Stimulated activated CD8-positive, alpha-beta memory T cell treated with anti-CD3 and anti-CD28 coated beads, Interleukin-4, amount 100 ng/mL, for 48 hours (primary cell): ENCODE measurements at regions not wholly inside any gene's neighbourhood (a gene's known extent, or its start where the extent isn't known, plus 50 kb on each side); places are given as distances from the start of the nearest gene placed in this dataset.

Experiments used
- DNase-seq: peaks from one replicate; pipeline ENCODE4 v3.0.0-alpha.2; 2020

DNA sequence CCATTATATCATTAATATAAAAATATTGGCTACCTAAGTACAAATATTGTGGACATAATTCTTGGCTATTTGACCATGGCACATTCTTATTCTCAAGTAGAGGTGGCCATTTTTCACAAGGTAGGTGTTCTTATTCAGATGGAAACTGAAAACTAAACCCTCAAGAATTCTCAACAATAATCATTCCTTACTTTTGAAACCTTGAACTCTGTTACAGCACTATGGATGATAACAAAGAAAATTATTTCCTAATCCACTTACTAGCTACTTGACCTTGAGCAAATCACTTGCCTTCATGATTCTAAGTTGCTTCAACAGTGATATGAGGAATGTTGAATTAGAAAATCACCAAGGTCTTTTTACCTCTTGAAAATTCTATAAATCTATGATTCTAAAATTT is 482.2 kb downstream of the PTPRC start:
- DNase-seq: no peak

DNA sequence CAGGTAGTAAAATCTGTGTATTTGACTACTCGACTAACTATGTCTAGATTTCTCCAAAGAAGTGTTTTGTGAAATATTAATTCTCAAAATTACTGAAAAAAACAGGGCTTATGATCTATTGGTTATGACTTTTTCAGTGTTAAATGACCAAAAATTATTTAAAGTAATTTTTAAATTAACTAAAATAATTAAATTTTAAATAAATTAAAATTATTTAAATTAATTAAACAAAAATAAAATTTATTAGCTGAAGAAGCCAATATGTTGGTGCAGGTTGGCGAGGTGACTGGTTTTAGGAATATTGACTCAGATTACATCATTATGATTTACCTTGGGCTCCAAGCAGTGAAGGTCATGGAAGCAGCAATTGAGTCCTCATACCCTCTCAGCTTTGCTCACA is 483.2 kb downstream of the PTPRC start:
- no peak for DNase-seq

DNA sequence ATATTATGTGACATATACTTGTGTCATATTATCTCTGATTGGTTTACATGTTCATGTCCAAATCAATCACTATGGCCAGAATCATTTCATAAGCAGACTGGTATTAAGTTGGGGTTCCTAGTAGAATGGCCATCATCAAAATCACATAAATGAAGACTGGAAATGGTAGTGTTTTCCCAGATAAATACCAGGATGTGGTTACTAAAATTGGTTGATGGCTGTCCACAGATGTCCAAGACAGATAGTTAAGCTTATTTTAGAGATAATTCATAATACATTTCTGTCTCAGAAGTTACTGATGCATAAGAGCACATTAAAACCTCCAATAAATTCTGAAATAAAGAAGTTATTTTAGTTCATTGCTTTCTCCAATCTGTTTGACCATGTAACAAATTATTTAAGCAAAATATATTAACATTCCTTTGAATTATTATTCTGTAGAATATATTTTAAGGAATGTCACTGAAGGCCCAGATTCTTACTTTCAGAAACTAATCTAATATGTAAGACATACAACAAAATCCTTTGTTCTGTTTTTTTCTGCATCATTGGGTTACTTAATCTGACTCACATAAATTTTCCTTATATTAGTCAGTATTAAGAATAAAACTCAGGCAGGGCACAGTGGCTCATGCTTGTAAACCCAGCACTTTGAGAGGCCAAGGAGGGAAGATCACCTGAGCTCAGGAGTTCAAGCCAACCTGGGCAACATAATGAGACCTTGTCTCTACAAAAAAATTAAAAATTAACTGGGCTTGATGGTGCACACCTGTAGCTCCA is 483.9 kb downstream of the PTPRC start:
- no peak for DNase-seq

DNA sequence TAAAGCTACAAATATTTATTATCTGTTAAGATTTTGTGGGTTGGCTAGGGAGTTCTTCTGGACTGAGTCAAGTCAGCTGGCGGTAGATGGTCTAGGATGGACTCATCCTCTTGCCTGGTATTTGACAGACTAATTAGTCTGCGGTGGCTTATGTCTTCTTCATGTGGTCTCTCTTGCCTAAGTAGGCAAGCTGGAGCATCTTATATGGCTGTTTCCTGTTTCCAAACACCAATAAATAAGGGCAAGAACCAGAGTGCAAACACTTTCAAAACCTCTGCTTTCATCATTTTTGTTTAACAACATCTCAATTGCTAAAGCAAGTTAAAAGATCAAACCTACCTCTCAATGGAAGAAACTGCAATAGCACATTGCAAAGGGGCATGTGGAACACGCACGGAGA is 484.8 kb downstream of the PTPRC start:
- DNase-seq: no peak

DNA sequence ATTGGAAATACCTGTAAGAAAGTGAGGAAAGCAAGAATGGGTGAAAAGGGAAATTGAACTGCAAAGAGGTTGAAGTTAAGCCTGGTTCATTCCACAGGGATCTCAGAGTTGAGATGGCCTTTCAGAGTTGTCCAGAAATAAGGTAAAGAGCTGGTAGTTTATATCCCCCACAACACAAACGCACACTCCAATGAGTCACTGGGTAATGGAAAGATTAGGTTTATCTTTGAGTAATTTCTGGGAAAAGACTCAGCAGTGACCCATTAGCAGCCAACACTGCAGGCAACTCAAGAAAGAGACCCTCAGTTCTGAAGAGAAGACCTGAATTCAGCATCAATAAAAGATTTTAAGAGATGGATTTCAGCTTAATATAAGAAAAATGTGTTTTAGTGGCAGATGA is 485.5 kb downstream of the PTPRC start:
- DNase-seq: no peak

DNA sequence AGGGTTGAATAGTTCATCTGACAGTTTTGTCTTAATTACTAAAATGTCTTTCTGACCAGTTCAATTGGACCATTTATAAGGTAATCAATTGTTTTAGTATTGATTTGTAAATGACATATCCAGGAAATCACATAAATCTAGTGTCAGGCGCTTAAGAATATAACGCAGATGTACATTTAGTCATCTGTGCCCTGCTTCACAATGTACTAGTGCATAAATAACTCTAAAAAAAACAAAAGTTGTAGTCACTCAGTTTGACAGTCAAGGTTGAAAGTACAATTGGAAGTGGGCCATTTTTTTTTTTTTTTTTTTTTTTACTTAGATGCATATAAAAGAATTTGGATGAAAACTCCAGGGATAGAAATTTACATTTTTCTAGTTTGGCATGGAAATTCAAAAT is 490.4 kb downstream of the PTPRC start:
- no peak for DNase-seq

DNA sequence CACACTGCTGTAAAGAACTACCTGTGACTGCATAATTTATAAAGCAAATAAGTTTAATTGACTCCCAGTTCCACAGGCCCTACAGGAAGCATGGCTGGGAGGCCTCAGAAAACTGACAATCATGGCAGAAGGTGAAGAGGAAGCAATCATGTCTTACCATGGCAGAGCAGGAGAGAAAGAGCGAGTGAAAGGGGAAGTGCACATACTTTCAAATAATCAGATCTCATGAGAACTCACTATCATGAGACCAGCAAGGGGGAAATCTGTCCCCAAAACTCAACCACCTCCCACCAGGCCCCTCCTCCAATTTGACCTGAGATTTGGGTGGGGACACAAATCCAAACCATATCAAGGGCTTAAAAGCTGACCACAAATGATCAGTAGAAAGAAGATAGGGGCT is 493.2 kb downstream of the PTPRC start:
- no peak for DNase-seq

DNA sequence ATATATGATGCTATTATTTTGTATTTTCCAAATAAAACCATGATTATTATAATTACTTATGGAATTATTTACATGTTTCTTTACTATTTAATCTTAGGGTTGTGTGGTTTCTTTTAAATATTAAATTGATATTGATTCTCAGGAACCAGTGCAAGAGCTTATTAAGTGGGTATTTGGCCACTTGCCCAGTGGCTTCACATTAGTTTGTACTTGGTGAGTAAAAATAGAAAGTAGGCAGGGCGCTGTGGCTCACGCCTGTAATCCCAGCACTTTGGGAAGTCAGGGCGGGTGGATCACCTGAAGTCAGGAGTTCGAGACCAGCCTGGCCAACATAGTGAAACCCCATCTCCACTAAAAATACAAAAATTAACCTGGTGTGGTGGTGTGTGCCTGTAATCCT is 497.1 kb downstream of the PTPRC start:
- DNase-seq: no peak

DNA sequence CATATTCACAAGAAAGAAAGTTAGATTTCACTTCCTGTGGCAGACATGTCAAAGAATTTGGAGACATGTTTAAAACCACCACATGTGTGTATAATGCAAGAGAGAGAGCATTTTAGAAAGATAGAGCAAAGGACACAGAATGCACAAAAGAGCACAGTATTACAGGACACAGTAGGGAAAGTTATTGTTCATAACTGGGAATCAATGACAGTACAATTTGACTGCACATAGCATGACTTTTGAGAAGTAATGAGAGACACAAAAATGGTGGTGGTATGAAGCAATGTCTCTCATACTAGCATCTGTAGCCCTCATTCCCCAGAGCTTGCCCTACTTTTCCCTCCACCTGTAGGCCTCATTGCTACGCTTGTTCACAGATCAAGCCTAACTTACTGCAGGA is 499.2 kb downstream of the PTPRC start:
- no peak for DNase-seq

DNA sequence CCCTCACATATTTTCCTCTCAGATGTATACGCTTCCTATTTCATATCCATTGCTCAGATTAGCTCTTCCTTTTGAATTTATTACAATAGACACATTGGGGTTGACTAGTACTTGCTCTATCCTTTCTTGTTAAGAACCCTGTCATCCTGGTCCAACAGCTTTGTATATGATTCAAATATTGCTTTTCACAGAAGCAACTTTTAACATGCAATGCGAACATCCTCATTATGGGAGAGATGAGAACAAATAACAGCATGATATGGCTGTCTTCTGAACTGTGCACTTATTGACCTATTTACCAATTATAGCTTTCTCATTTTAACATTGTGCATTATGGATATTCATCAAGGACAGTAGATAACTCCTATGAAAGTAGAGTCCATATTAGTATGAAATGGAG is 510.8 kb downstream of the PTPRC start:
- DNase-seq: no peak

DNA sequence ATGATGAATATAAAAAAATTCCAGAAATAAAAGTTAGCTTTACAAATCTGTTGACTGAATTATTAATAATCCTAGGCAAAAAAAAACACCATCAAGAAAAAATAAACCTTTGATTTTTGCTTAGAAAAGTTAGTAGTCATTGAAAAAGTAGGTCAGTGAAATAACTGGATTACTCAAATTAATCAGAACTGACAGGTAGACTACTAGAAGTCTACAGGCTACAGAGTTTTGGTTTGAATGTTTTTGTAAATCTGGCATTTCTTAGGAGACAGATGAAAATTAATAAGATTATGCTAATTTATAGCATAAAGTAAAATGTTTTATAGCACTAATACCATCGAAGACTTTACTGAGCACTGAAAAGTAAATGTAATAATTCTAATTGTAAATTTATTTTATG is 511.9 kb downstream of the PTPRC start:
- DNase-seq: no peak

DNA sequence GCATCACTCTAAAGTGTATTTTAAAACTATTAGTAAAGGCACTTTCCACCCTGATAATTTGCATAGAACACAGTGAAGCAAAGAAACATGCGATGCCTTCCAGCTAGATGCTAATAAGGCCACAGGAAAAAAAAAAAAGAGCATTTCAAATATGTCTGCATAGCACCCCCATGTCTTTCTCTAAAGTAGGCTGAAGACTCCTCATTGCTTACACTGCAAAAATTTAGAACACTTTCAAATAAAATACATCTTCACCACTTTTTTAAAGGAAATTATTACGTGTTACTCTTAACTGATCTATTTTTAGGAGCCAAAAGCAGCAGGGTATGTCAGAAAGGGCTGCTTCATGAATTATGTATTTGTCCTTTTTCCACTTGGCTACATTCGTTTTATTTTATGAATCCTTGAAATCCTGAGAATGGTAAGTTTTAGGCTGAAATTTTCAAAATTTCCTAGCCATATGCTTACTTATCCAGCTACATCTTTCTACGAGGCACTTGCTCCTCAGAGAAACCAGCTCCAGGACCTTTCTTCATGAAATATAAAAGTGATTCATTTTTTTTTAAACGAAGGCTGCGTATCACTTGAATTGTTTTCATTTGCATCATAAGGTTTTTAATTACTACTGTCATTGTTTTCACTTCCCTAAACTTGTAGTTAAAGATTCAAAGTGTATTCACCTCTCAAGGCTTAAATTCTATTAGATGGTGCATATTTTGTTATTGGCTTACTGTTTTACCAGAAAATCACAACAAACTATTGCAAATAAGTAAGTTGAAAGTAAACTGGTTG is 513.0 kb downstream of the PTPRC start:
- no peak for DNase-seq

DNA sequence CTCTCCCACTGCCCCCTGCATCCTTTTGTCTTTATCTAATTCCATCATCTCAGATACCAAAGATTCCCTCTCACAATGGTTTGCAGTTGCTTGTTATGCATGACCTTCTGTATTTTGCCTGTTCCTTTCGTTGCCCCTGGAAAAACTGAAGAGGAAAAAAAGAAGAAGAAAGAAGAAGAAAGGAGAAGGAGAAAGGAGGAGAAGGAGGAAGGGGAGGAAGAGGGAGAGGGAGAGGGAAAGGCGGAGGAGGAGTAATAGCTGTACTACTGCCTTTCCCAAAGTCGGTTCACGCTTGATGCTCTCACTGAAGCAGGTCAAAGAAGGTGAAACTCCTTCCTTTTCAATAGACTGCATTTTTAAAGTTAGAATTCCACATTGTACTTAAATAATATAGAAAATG is 513.8 kb downstream of the PTPRC start:
- no peak for DNase-seq

DNA sequence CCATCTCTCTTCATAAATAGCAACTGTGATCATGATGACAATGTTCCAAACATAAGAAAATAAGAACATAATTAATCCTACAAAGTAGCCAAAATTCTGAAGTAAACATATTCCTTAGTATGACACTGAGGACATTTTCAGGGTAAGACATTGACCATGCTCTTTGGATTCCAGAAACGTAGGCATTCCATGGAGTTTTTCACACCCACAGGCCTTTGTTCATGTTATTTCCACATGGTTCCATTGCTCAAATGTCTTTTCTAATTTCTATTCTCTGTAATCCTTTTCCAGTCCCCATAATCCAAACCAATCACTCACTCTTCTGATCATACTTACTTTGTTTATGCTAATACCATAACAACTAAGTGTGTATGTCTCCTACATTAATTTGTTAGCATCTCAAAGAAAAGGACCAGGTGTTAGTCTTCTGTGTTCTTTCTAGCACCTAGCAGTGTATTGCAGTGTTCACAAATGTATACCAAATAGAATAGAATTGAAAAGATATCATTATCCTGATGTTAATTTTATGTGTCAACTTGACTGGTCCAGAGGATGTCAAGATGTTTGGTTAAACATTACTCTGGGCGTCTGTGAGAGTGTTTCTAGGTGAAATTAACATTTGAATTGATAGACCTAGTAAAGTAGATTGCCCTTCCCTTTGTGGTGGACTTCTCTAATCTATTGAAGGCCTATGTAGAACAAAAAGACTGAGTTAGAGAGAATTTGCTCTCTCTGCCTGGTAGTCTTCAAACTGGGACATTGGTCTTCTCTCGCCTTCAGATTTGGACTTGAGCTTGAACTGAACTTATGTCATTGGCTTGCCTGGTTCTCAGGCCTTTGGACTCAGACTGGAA is 516.6 kb downstream of the PTPRC start:
- DNase-seq: no peak

DNA sequence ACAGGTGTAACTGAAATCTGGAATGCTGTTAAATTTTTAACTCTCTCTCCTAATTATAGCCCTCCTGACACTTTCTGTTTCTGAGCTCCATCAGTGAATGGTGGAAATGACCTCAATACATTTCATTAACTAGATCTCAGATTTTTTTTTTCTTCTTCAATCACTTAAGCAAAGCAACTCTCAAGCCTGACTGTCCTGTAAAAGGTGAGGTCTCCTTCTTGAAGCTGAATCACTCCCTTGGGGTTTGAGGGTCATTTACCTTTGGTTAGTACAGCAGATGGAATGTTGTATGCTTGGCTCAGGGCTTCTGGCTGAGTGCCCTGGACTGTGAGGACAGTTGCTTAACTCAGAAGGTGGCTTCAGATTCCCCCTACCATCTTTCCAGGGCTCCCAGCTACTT is 518.7 kb downstream of the PTPRC start:
- no peak for DNase-seq

DNA sequence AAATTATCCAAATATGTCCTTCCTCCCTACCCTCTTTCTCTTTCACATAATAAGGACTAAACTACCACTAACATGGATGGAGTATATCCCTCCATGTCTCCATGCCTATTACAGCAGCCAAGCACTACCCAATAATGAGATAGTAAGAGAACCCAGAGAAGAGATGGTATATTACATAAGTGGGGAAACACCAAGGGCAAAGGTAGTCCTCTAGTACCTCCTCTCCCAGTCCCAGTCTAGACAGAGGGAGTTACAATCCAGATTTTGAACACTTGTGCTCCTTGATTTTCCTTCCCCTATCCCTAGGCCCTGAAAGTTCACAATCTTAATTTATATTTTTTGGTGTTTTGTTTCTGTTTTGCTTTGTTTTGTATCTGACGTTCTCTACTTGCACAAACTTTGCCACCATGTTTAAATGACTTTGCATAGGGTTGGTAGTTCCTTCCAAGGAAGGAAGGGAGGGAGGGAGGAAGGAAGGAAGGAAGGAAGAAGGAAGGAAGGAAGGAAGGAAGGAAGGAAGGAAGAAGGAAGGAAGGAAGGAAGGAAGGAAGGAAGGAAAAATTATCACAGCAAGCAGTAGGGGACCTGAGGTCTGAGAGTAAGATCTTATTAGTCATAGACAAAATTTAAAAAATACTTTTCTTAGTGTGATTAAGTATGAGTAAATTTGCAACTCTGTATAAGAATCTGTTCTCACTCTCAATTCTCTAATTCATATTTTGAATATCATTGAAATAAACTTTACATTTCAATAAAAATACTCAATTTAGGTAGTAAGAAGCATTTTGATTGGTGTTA is 521.9 kb downstream of the PTPRC start:
- DNase-seq: no peak

DNA sequence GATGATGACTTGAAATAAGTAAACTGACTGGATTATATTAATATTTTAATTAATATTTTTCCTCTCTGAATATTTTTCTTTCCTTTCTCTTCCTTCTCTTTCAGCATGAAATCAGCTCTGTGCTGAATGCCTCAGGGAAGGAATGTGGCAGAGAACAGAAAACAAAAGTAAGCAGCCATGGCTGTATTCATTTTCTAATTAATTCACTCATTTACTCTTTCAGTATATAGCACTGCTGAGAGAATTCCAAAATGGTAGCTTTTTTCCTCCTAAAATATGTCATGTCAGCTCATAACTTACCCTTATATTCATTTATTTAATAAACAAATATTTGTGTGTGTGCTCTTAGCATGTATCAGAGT is 522.5 kb downstream of the PTPRC start:
- no peak for DNase-seq

DNA sequence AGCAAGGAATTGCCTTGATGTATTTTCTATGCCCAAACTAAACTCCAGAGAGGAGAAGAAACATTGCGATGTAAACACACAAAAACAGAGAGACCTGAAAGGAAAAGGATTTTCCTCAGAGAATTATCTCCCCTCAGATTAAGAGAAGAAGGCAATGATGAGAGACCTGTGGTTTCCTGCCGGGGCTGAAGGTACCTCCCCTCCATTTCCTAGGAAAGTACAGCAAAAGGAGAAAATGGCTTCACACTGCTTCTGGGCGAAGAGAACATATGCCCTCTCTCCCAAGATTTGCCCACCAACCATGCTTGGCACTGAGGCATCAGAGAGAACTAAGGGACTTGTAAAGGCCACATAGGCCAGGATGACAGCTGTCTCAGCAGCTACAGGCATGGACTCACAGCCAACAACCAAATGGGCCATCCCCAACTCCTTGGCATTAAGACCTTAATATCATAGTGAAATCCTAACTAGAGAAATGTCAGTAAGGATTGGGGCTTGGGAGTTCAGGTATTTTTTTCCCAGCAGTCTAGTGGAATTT is 523.0 kb downstream of the PTPRC start:
- DNase-seq: peak; percentile 30

DNA sequence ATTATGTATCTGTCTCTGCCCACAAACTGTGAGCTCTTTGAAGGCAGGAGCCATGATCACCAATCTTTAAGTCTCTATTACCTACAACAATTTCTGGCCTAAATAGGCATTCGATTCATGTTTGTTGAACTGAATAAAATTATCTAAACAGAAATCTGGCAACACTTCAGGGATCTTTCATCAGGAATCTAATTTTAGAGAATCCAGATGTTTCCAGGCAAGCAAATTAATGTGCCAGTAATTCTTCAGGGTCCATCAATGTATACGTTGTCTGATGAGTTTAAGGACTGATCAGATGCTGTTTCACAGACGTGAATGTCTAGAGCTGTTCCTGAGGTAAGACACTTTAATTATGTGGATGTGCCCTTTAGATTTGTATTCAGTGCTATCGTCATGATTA is 524.4 kb downstream of the PTPRC start:
- no peak for DNase-seq

DNA sequence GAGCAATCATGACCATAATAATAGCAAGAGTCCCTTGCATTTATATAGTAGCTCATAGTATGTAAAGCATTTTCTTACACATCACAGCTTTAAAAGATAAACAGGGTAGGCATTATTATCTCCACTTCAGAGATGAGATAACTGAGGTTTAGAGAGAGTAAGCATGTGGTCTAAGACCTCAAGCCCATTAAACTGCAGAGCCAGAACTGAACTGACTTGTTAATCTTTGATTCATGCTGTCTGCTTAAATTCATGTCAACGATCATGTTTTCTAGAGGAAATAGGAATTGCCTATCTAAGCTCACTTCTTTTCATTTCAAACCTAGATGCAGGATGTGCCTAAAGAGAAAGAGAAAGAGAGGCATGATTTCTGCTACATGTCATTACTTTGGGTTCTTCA is 524.8 kb downstream of the PTPRC start:
- DNase-seq: no peak

DNA sequence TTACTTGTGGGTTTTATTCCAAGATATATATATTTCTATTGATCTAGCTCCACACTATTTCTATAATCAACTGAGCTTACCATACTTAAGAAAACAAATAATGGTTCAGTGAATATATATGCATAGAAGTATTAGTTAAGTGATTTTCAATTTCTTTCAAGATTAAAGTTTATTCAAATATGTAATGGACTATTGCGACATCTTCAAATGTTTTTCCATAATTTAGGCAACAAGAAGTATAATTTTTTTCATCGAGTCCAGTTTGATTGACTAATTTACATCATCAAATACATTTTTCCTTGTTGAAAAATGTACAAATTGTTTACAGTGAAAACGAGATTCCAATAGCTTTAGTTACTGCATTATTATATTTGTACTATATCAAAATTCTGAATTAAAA is 528.6 kb downstream of the PTPRC start:
- no peak for DNase-seq

DNA sequence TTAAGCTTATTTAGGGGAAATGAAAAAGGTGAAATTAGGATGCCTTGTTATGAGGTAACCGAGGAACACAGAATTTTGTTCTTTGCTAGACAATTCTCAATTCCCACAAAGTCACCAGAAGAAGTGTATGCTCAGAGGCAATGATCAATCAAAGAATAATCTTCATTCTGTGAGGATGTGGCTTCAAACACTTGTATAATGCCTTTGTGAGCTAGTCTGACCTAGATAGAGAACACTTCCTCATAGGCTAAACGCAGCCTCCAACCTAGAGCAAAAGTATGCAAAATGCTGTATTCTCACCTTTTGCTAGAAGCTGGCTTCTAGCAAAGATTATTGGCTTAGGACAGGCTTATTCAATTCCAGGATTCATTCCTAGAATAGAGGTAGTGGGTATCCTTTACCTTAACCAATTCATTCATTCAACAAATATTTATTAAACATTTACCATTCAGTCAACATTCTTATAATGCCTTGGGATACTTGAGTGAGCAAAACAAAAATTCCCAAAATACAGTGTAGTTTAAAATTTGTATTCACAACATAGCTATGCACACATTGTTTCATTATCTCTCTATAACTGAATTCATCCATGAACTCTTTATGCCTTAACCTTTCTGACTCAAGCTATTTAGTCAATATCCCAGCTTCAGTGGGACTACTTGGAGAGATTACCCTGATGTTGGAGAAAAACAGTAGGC is 530.2 kb downstream of the PTPRC start:
- no peak for DNase-seq
